ENCODE measurements at regions not wholly inside any gene's neighbourhood (a gene's known extent, or its start where the extent isn't known, plus 50 kb on each side); places are given as distances from the start of the nearest gene placed in this dataset.

DNA sequence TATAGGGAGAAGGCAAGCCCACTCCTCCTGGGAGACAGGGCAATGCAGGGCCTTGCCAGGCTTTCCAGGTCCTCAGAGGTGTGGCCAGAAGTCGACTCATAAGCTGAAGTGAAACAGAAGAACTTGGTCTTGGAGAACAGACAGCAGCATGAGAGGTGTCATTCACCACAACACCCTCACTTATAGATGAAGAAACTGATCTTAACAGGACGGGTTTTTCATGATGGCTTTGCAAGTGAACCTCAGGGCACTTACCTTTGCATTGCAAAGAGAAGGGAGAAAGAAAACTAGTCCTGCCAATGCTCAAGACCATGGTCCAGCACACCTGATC lies 198.8 kb downstream of the CYRIA start:
- no peak overlapping the region for H3K27ac ChIP-seq
- DNase-seq (ENCODE audit: low read depth, low spot score) = no peak

DNA sequence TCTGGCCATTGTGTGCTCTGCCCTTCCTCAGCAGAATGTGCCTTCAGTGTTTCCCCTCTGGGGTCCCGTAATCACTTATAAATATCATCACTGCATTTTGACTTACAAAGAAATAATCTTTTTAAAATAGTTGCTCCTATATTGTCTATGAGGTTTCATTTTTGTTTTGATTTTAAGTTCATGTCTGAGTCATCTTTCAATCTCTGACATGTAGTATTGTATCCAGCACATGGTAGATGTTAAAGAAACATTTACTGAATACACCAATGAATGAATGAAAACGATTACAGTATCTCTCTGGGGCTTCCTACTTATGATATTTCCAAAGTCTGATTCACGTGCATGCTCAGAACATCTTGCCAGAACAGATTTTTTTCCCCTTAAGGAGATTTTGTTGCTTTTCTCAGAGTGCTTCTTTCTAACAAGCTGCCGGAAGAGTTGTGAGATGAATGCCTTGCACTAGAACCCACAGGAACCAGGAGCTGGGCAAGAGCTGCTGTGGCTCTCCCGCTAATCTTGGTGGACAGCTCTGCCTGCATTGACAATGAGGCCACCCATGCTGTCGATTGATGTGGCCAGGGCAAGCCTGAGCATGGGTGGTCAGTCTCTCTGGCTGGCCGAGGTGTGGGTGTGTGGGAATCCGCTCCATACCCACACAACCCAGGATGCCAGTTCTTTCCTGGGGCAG lies 199.4 kb downstream of the CYRIA start:
- DNase-seq (ENCODE audit: low read depth, low spot score) = no peak
- no peak overlapping the region for H3K27ac ChIP-seq

GRCh38 chr2:16464641-16465040 lies 201.0 kb downstream of the CYRIA start:
- no peak overlapping the region for H3K27ac ChIP-seq
- no peak for DNase-seq (ENCODE audit: low read depth, low spot score)

DNA sequence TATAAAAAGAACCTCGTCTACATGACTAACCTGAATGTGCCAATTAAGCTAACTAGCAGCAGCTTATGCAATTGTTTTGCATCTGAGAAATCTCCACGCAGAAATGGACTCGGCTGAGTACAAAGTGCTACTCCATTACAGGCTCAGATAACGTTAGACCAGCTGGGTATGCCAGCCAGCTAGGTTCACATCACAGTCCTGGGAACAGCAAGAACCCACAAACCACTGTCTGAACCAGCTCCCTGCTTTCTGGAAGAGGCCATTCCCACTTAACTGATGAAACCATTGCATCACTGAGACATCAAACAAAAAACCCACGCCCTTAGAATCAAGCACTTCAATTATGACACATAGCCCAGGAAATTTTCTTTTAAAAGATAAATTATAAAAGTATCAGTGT lies 202.7 kb downstream of the CYRIA start:
- no peak for DNase-seq (ENCODE audit: low read depth, low spot score)
- H3K27ac ChIP-seq = peak overlapping the region; percentile 13

DNA sequence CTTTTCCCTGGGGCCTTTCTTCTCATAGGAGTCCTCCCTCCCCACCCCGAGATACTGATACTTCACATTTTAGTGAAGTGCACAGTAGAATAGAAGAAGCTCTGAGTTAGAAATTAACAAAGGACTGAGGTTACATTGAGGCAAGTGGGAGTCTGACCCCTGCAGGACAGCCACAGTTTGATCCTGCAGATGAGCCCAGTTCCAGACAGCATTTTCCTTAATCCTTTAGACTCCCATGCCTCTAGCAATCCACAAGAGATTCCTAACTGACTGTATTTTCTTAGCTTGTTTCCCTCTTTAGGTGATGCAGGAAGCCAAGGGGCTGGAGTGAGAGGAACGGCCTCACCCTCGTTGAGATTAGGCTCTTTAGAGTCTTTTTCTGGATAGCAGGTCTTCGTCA lies 204.0 kb downstream of the CYRIA start:
- no peak overlapping the region for H3K27ac ChIP-seq
- DNase-seq (ENCODE audit: low read depth, low spot score) = no peak

DNA sequence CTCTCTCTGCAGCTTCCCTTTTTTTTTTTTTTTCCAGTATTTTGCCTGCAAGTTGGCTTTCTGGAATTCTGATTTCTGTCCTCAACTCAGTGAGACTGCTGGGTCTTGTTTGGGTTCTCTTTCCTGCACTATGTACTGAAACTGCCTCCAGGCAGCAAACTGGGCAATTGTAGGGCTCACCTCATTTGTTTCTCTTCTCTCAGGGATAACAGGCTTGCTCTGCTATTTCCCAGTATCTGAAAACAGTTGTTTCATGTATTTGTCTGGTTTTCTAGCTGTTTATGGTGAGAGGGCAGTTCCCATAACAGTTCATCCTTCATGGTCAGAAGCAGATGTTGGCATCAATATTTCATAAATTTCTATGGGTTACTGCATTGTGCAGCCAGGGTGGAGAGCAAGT lies 206.0 kb downstream of the CYRIA start:
- DNase-seq (ENCODE audit: low read depth, low spot score) = no peak
- no peak overlapping the region for H3K27ac ChIP-seq

GRCh38 chr2:16454621-16455020 lies 211.0 kb downstream of the CYRIA start:
- no peak for DNase-seq (ENCODE audit: low read depth, low spot score)
- no peak overlapping the region for H3K27ac ChIP-seq

DNA sequence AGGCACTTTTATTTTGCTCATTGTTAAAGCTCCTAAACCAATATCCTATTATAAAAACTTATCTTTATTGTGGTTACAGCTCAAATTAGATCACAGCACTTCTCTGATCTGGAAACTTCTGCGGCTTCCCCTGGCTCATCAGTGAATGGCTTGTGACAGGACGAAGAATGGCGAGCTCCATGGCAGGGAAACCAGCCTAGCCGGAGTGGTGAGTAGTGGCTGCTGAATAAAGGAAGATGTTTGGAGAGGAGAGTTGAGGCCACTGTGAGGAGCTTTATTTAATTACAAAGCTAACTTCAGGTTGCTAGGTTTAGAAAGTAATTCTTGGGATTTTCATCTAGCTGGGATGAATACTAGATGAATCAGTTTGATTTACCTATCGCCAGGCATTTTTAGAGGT lies 213.5 kb downstream of the CYRIA start:
- no peak for DNase-seq (ENCODE audit: low read depth, low spot score)
- no peak overlapping the region for H3K27ac ChIP-seq

- DNase-seq (ENCODE audit: low read depth, low spot score) = no peak
- no peak overlapping the region for H3K27ac ChIP-seq
Measured at GRCh38 chr2:16446706-16447105, 218.9 kb downstream of the CYRIA start.

DNA sequence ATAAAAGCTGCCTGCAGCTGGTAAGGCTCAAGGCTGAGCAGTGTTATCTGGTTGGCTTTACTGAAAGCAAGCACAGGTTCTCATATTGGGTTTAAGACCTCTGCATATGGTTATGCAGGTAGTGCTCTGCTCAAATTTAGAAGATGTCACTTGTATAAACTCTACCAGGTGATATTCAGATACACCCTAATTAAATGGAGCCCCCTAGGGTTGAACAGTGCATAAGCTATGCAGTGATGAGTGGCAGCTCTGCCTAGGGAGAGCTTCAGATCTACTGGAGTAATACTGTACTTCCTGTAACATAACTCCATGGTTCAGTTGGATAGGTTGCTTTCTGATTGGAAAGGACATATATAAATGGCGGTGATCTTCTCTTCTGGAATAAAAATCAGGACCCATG lies 222.7 kb downstream of the CYRIA start:
- DNase-seq (ENCODE audit: low read depth, low spot score) = no peak
- H3K27ac ChIP-seq = no peak overlapping the region

DNA sequence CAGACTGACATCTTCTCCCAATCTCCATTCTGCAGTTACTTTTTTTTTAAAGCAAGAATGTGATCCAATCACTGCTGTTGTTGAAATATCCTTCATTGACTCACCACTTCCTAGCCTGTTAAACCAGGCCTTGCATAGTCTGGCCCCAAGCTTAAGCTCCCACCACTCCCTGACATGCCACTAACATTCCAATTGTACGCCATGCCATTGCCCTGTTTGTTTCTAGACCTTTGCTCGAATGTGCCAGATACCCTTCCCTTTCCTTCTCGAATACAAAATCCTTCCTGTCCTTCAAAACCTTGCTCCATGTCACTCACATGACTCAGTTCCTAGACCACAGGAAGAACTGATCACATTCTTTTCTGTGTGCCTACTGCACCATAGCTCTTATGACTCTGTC lies 224.2 kb downstream of the CYRIA start:
- no peak overlapping the region for H3K27ac ChIP-seq
- DNase-seq (ENCODE audit: low read depth, low spot score) = no peak

DNA sequence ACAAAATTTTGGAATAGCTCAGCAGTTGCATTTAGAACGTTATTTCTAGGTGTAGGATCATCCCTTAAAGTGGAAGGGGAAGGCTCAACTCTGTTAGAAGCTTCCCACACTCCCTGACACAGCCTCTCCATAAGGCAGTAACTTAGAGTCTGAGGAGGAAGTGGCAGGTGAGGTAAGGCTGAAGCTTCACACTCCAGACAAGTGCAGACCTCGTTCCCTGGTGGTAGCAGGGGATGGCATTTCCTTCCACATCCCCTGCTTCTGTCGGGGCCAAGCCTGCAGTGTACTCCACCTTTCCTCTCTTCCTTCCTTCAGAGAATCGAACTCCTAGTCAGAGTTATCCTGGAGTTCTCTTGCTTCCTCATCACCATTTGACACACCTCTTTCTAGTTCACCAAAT lies 224.7 kb downstream of the CYRIA start:
- H3K27ac ChIP-seq = no peak overlapping the region
- no peak for DNase-seq (ENCODE audit: low read depth, low spot score)

DNA sequence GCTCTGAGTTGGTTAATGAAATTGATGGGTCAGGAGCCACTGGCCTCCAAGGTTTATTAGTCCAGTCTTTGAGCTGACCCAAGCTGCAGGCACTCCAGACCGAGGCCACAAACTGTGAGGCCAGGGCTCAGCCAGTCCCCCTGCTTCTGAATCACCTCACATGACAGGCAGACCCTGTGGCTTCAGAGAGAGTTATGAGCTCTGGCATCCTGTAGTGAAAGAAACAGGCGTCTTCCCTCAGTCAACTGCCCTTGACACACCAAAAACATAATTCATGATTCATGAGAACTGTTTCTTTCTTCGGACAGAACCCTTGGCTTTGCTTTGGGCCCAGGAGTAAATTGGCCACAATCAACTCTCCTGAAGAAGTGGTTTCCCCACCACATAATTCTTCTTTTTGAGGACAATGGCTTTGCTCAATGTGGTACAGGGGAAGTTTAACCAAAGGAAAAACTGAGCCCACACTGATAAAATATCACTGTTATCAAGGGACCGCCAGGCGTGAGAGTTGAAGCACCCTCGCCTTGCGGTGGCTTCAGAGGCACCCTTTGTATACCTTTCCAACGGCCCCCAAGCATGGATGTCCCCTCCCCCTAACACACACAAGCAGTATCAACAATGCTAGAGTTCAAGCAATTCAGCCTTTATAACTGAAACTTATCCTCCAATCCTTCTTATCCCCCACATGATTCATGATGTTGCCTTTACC lies 226.9 kb downstream of the CYRIA start:
- H3K27ac ChIP-seq = no peak overlapping the region

GRCh38 chr2:16437189-16437588 lies 228.4 kb downstream of the CYRIA start:
- H3K27ac ChIP-seq = no peak overlapping the region
- DNase-seq (ENCODE audit: low read depth, low spot score) = no peak

More for the DNA sequence above, 226.9 kb downstream of the CYRIA start:
- no peak for DNase-seq (ENCODE audit: low read depth, low spot score)

GRCh38 chr2:16434393-16434792 lies 231.2 kb downstream of the CYRIA start:
- no peak for DNase-seq (ENCODE audit: low read depth, low spot score)
- no peak overlapping the region for H3K27ac ChIP-seq

GRCh38 chr2:16430846-16431245 lies 234.8 kb downstream of the CYRIA start:
- DNase-seq (ENCODE audit: low read depth, low spot score) = no peak
- H3K27ac ChIP-seq = no peak overlapping the region

DNA sequence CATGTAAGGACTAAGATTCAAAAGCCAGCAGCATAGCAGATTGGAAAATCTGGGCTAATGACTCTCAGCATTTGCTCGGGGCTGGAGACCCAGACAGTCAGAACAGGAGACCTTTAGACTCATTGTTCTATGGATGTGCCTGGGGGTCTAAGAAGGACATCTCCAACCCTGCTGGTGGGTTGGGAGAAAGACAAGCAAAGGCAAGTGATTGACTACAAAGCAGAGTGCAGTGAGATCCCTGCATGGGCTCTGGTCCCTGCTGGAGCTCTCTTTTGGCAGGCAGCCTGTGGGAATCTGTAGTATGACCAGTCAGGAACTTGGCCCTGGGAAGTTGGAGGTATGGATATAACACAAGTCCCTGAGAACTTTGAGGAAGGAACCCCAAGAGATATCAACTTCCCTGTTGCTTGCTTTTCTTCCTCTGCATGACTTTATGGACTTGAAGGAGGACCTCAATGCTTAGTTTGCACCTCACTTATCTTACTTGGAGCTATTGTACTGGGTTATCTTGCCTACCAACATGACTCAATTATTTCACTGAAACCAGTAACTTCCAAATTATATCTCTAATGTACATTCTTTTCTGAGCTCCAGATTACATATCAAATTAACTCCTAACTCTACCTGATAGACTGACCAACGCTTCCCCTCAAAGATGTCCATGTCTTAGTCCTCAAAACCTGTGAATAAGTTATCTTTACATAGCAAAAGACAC lies 236.0 kb downstream of the CYRIA start:
- H3K27ac ChIP-seq = no peak overlapping the region
- DNase-seq (ENCODE audit: low read depth, low spot score) = no peak

DNA sequence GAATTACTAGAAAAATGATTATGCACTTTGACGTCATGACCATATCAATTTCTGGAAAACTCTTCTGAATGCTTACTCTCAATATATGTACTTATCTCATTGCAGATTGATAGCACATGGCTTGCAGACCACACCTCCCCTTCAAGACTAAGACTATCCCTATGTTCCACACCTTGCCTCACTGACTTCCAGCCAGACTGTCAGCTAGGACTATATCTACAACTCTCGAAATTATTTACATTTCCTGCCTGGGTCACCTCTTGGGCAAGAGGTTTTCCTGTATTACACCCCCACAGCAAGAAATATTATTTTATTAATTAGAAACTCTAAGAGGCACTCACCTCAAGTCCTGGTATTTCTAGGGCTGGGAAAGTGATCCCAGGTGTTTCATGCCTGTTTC lies 236.6 kb downstream of the CYRIA start:
- H3K27ac ChIP-seq = no peak overlapping the region
- no peak for DNase-seq (ENCODE audit: low read depth, low spot score)

DNA sequence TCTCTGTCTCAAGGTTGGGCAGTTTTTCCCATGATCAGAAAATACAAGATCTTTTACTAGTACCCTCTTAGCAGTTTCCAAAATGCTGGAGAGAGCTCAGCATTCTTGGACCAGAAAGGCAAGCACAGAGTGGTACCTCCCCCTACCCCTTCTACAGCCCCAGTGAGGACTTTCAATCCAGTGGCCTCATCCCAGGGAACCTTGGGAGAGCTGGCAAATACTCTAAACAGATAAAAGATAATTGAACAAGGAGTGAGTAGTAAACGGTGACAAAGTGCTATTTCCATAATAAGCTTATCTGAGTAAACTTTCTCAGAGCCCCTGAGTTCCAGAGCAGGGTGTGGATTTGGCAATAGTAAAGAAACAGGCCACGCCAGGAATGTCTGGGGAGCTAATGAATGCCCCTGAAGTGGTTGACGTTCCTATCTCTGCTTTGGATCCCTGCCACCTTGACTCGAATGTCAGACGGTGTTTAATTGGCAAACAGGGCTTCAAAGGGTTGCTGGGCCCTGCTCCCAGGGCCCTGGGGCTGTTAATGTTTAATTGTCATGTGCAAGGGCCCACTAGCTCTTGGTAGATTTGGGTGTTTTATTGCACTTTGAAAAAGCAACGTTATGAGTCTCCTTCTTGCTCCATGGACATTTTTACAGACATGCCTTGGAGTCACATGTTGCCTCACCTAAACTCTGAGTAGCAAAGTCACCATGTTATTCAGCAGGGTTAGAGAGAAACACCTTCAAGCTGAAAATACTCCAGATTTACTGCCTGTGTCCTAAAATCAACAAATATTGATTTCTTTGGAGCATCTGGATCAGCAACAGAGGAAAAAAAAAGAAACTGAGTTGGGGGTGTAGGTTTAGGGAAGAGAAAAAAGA lies 239.9 kb downstream of the CYRIA start:
- no peak for DNase-seq (ENCODE audit: low read depth, low spot score)
- H3K27ac ChIP-seq = no peak overlapping the region

GRCh38 chr2:16420421-16420820 lies 245.2 kb downstream of the CYRIA start:
- no peak for DNase-seq (ENCODE audit: low read depth, low spot score)
- H3K27ac ChIP-seq = no peak overlapping the region

DNA sequence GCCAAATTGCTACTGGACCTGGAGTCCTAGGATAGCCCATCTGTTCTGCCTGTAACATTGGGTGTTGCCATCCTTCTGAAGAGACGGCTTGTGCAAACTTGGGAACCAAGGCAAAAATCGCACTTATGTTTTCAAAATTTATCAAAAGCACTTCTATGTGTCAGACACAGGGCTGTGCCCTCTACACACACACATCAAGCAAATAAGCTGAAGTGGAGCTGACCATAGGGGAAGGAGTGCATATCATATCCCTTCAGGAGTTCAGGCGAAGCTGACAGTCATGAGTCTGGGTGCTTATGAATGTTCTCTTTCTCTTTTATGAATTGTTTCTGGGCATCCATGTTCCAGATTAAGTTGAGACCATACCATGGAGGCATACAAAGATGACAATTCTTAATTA lies 247.9 kb downstream of the CYRIA start:
- no peak overlapping the region for H3K27ac ChIP-seq
- DNase-seq (ENCODE audit: low read depth, low spot score) = no peak
